DND-41 (cell line): ENCODE measurements at regions not wholly inside any gene's neighbourhood (a gene's known extent, or its start where the extent isn't known, plus 50 kb on each side); places are given as distances from the start of the nearest gene placed in this dataset.
"Not testable (repeated sequence)": the region's sequence is repeated elsewhere in the genome, so short reads cannot be mapped to it uniquely, and the experiment has no call there.

Experiments used
- ATAC-seq: fragments of 200-7000 bp; cut with Tn5 transposase; 3 replicates; pipeline ENCODE4 v1.9.1; 2021; ENCODE audit warnings: low read depth; ENCODE audit not compliant: insufficient read depth
- DNase-seq: peaks from one replicate; pipeline ENCODE4 v3.0.0-alpha.2; 2020
- H2AFZ ChIP-seq: 2 replicates; pipeline ENCODE4 v1.6.0; 2012; ENCODE audit warnings: low read depth, low read length
- H3K27ac ChIP-seq: 2 replicates; pipeline ENCODE4 v1.5.1; 2012; ENCODE audit warnings: low read length, inconsistent platforms
- H3K27me3 ChIP-seq: fragments of 200-600 bp; sonication (generic); 2 replicates; pipeline ENCODE4 v1.6.0; 2012; ENCODE audit warnings: low read length, mild to moderate bottlenecking, inconsistent platforms; ENCODE audit not compliant: insufficient read depth, poor library complexity
- H3K36me3 ChIP-seq: 2 replicates; pipeline ENCODE4 v1.5.1; 2012; ENCODE audit warnings: low read length, inconsistent platforms; ENCODE audit not compliant: insufficient read depth
- H3K4me1 ChIP-seq: 2 replicates; pipeline ENCODE4 v1.5.1; 2012; ENCODE audit warnings: mild to moderate bottlenecking, low read length; ENCODE audit not compliant: insufficient read depth
- H3K4me2 ChIP-seq: 2 replicates; pipeline ENCODE4 v1.6.0; 2012; ENCODE audit warnings: mild to moderate bottlenecking, moderate library complexity, low read length, inconsistent platforms; ENCODE audit not compliant: insufficient read depth
- H3K4me3 ChIP-seq, 2 experiments: fragments of 200-600 bp in 1 of 2; shearing (Covaris generic) in 1 of 2; 2 replicates each; pipeline ENCODE4 v1.5.1; 2012 to 2016; ENCODE audit warnings: inconsistent platforms in 2 of 2, low read length in 2 of 2, mild to moderate bottlenecking in 2 of 2, low read depth in 1 of 2, moderate library complexity in 1 of 2
- H3K79me2 ChIP-seq: 2 replicates; pipeline ENCODE4 v1.6.0; 2012; ENCODE audit warnings: low read length, inconsistent platforms; ENCODE audit not compliant: insufficient read depth
- H3K9ac ChIP-seq: 2 replicates; pipeline ENCODE4 v1.6.0; 2012; ENCODE audit warnings: low read depth, mild to moderate bottlenecking, inconsistent platforms, low read length, moderate library complexity
- H3K9me3 ChIP-seq: 2 replicates; pipeline ENCODE4 v1.5.1; 2012; ENCODE audit warnings: low read length, moderate library complexity, mild to moderate bottlenecking, inconsistent platforms; ENCODE audit not compliant: insufficient read depth, severe bottlenecking
- H4K20me1 ChIP-seq: 2 replicates; pipeline ENCODE4 v1.6.0; 2012; ENCODE audit warnings: low read length; ENCODE audit not compliant: insufficient read depth
- EZH2 ChIP-seq: IDR thresholded peaks from 3 replicates; pipeline ENCODE4 v1.6.1; 2012; ENCODE audit warnings: borderline replicate concordance, low read depth, mild to moderate bottlenecking, moderate library complexity, low read length, inconsistent platforms; ENCODE audit not compliant: severe bottlenecking
- TF ChIP-seq, protein P1 (sequence below): IDR thresholded peaks from 2 replicates; pipeline ENCODE4 v1.5.1; 2012; ENCODE audit warnings: borderline replicate concordance, low read length, moderate library complexity, mild to moderate bottlenecking; ENCODE audit not compliant: poor library complexity, severe bottlenecking; ENCODE audit errors: extremely low read depth

DNA sequence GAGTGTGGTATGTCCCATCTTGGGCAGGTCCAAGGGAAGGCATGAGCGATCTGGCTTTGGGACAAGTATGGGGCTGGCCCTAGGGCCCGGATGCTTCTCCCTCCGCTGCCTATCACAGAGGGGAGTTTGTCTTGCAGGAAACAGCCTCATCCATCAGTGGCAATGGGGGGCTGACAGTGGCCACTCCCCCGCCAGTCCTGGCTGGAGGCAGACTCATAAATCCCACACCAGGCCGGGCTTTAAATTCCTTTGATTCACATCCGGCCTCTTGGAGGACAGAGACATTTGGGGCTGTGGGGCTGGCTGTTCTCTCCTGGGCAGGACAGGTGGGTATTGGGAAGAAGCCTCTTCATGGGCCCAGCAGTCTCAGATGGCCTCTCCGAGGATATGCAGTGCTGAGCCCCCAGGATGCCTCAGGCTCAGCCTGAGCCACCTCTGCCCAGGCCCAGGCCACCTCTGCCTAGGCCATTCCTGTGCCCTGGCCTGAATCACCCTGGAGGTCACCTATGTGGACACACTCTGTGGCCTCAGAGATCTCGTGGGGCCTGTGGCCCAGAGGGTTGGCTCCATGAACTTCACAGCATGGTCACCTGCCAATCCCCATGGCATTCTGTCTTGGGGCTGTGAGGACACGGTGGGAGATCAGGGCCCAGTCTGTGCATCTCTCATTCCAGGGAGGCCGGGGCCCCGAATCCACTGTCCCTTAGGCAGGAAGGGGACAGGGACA, 84.2 kb upstream of the GOLGA6L4 start:
- H3K4me1 ChIP-seq, result no peaks in the 10 kb centered on the region
- TF ChIP-seq EZH2, result no peak
- TF ChIP-seq, protein P1, sequence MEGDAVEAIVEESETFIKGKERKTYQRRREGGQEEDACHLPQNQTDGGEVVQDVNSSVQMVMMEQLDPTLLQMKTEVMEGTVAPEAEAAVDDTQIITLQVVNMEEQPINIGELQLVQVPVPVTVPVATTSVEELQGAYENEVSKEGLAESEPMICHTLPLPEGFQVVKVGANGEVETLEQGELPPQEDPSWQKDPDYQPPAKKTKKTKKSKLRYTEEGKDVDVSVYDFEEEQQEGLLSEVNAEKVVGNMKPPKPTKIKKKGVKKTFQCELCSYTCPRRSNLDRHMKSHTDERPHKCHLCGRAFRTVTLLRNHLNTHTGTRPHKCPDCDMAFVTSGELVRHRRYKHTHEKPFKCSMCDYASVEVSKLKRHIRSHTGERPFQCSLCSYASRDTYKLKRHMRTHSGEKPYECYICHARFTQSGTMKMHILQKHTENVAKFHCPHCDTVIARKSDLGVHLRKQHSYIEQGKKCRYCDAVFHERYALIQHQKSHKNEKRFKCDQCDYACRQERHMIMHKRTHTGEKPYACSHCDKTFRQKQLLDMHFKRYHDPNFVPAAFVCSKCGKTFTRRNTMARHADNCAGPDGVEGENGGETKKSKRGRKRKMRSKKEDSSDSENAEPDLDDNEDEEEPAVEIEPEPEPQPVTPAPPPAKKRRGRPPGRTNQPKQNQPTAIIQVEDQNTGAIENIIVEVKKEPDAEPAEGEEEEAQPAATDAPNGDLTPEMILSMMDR, result no peak
- ATAC-seq, result no peak
- no peak overlapping the region for H2AFZ ChIP-seq
- no peak for DNase-seq
- no peak overlapping the region for H3K27ac ChIP-seq
- H3K36me3 ChIP-seq, result no peaks in the 10 kb centered on the region
- no peaks in the 10 kb centered on the region for H3K27me3 ChIP-seq
- H3K9ac ChIP-seq, result no peak overlapping the region
- H3K79me2 ChIP-seq, result no peaks in the 10 kb centered on the region
- H3K4me2 ChIP-seq, result no peak overlapping the region
- H3K4me3 ChIP-seq, result no peak overlapping the region
- H4K20me1 ChIP-seq, result no peaks in the 10 kb centered on the region
- H3K9me3 ChIP-seq, result no peaks in the 10 kb centered on the region

DNA sequence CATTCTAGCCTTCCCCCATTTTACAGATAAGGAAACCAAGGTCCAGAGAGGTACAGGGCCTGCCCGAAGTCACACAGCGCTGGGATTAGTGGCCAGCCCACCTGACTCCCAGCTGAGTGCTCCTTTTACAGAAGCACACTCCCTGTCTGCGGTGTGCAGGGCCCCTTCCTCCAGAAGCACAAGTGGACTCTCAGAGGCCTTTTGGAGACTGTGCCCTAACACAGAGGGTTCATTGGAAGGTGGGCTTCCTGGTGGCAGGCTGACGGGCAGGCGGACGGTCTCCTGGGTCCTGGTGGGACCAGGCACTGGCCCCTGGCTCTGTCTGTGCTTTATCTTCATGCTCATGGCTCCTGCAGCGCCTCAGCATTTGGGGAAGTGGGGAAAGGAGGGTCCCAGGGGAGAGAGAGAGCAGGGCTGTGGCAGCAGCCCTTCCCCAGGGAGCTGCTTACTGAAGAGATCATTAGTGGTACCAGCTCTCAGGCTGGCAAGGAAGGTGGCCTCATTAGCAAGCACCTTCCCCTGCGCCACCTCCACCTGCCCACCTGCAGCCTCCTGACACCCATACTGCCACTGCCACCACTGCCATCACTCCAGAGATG, 83.1 kb upstream of the GOLGA6L4 start:
- H3K79me2 ChIP-seq, H3K9ac ChIP-seq, H3K4me2 ChIP-seq, H3K36me3 ChIP-seq, H3K4me3 ChIP-seq, H3K4me1 ChIP-seq, H2AFZ ChIP-seq, H3K27ac ChIP-seq, H4K20me1 ChIP-seq, DNase-seq, H3K27me3 ChIP-seq, H3K9me3 ChIP-seq, ATAC-seq: not testable (repeated sequence)

DNA sequence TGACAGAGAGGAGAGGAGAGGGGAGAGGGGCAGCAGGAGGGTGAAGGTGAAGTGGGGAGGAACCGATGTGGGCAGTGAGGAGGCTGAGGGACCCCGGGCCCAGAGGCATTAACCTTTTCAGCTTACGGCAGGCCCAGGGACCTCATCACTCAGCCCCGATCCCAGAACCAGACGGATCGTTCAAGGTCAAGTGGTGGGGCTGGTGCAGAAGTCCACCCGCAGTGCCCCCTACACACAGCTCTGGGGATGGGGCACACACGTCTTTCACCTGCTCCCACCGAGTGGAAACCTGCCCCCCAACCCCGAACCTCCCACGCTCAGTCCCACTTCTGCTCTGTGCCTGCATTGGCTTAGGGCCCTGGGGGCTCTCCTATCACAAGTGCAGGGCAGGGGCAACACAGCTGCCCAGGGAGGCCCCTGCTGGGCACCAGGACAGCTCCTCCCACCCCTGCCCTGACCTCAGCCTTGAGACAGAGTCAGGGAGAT, 81.9 kb upstream of the GOLGA6L4 start:
- not testable (repeated sequence) for H3K4me2 ChIP-seq, H3K27ac ChIP-seq, H3K27me3 ChIP-seq, H3K9ac ChIP-seq, ATAC-seq, H2AFZ ChIP-seq, H3K4me1 ChIP-seq, H3K9me3 ChIP-seq, H4K20me1 ChIP-seq, H3K4me3 ChIP-seq, H3K79me2 ChIP-seq, DNase-seq, H3K36me3 ChIP-seq

DNA sequence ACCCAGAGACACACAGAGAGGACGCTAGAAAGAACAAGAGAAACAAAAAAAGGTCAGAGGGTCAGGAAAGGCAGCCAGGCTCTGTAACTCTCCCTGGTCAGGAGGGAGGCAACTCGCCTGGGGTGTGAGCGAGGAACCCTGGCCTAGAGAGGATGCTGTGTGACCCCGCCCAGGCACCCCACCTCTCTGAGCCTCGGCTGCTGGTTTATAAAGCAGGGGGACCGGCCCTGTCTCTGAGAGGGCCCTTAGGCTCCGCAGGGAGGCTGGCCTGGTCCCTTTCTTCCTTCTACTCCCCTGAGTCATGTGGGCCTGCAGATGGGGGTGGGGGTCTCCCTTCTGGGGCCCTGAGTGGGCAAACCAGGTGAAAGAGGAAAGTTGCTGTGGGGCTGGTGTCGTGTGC, 81.3 kb upstream of the GOLGA6L4 start:
- H3K27ac ChIP-seq, H3K9me3 ChIP-seq, H4K20me1 ChIP-seq, H2AFZ ChIP-seq, ATAC-seq, H3K4me1 ChIP-seq, H3K9ac ChIP-seq, DNase-seq, H3K27me3 ChIP-seq, H3K4me2 ChIP-seq, H3K36me3 ChIP-seq, H3K79me2 ChIP-seq, H3K4me3 ChIP-seq: not testable (repeated sequence)

DNA sequence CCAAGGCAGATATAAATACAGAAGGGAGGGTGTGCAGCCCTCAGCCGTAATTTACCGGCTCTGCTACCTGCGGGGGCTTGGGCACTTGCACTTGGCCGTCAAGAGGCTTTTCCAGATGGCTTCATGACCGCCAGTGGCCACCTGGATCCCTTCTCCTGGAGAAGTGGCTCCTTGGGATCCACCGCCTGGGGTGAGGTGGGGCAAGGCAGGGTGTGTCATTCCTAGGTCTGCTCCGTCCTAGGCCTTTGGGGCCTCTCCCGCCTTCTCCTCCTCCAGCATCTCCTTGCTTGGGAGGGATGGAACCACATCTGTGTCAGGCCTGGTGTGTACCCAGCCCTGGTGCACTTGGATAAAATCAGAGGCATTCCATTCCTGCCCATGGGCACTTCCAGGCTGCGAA, 80.8 kb upstream of the GOLGA6L4 start:
- H3K4me1 ChIP-seq, DNase-seq, H3K4me2 ChIP-seq, ATAC-seq, H3K36me3 ChIP-seq, H2AFZ ChIP-seq, H3K27ac ChIP-seq, H3K9me3 ChIP-seq, H3K27me3 ChIP-seq, H4K20me1 ChIP-seq, H3K79me2 ChIP-seq, H3K9ac ChIP-seq, H3K4me3 ChIP-seq: not testable (repeated sequence)

DNA sequence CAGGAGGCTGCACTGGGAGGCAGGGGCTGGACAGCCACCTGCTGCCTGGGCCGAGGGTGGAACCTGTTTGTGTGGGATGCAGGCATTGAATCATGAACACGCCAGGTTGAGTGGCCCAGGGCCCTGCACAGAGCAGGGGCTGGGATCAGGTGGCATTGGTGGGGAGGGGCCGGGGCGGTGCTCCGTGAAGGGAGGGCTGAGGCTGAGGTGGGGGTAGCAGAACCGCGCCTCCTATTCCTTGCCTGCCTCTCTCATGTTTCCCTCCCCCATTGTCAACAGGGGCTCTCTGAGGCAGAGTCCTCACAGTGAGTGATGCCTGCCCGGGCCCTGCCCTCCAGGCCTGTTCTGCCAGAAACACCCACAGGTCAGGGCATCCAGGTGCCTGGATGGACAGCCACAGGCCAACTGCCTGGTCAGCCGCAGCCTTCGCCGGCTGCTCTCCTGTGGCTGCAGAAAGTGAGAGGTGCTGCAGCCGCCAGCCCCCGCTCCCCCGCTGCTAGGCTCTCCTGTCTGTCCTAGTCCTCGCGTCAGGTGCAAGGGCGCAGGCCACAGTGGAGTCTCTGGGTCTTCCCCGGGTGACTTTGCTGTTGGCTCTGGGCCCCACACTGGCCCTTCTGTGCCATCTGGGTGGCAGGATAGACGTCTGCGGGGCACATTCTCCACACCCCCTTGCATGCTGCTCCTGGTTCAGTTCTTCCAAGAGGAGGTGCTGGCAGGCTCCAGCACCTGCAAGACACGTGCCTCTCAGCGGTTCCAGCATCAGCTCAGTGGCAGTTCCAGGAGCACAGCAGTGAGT, 79.6 kb upstream of the GOLGA6L4 start:
- ATAC-seq, H3K4me2 ChIP-seq, H3K27ac ChIP-seq, H3K79me2 ChIP-seq, DNase-seq, H2AFZ ChIP-seq, H3K27me3 ChIP-seq, H3K4me1 ChIP-seq, H3K36me3 ChIP-seq, H3K9ac ChIP-seq, H4K20me1 ChIP-seq, H3K9me3 ChIP-seq, H3K4me3 ChIP-seq: not testable (repeated sequence)

DNA sequence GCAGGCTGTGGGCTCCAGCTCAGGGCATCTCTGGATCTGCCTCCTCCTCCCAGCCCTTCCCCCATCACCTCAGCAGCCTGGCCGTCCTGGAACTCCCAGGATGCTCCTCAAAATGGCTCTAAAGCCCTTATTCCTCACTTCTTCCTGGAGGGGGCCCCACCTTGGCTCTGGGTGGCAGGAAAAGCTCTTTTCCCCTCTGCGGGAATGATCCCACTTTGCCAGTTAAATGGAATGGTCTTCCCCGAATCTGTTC, 79.1 kb upstream of the GOLGA6L4 start:
- H3K79me2 ChIP-seq, ATAC-seq, H3K9me3 ChIP-seq, H3K9ac ChIP-seq, H3K36me3 ChIP-seq, H3K27ac ChIP-seq, DNase-seq, H3K4me2 ChIP-seq, H3K4me3 ChIP-seq, H4K20me1 ChIP-seq, H3K4me1 ChIP-seq, H2AFZ ChIP-seq, H3K27me3 ChIP-seq: not testable (repeated sequence)
